Common myeloid progenitor, CD34-positive (primary cell): ENCODE measurements at regions not wholly inside any gene's neighbourhood (a gene's known extent, or its start where the extent isn't known, plus 50 kb on each side); places are given as distances from the start of the nearest gene placed in this dataset.

ENCODE experiments used
- CTCF ChIA-PET: fragments of 350-600 bp; sonication (Branson Sonifier 250); formaldehyde crosslinking; loops from one replicate; lab custom pipeline; 2021; ENCODE audit warnings: antibody characterized with exemption; lab: Charles Lee
- POLR2A ChIA-PET: fragments of 350-600 bp; sonication (Branson Sonifier 250); formaldehyde crosslinking; loops from one replicate; lab custom pipeline; 2021; ENCODE audit warnings: antibody characterized with exemption; lab: Charles Lee
- DNase-seq, 3 donors: peaks; one replicate each; pipeline versions ENCODE4 v3.0.0 to v3.0.0-alpha.2; 2013
- H3K27ac ChIP-seq, 2 experiments: 1 replicate in 1 of 2; 2 replicates in 1 of 2; pipeline ENCODE4 v1.7.0; 2013; ENCODE audit warnings: inconsistent platforms in 2 of 2, low read length in 2 of 2, mild to moderate bottlenecking in 2 of 2, low read depth in 1 of 2, moderate library complexity in 1 of 2; ENCODE audit not compliant: severe bottlenecking in 2 of 2, insufficient read depth in 1 of 2, poor library complexity in 1 of 2
- H3K27me3 ChIP-seq, 5 experiments: replicated peaks in 2 of 5; 1 replicate in 3 of 5; 2 replicates in 2 of 5; pipeline versions ENCODE4 v1.6.1 to v1.7.0; 2013; ENCODE audit warnings: low read length in 4 of 5, mild to moderate bottlenecking in 2 of 5, moderate library complexity in 2 of 5, inconsistent platforms in 1 of 5; ENCODE audit not compliant: insufficient read depth in 5 of 5, control insufficient read depth in 4 of 5
- H3K36me3 ChIP-seq, 4 experiments: 1 replicate in 2 of 4; 2 replicates in 2 of 4; pipeline versions ENCODE4 v1.6.1 to v1.7.0; 2013; ENCODE audit warnings: low read length in 3 of 4, control low read depth in 1 of 4, mild to moderate bottlenecking in 1 of 4; ENCODE audit not compliant: control insufficient read depth in 4 of 4, insufficient read depth in 4 of 4
- H3K4me1 ChIP-seq, 4 experiments: 1 replicate in 3 of 4; 2 replicates in 1 of 4; pipeline versions ENCODE4 v1.6.1 to v1.7.1; 2013; ENCODE audit warnings: low read length in 3 of 4, mild to moderate bottlenecking in 3 of 4, control low read depth in 1 of 4, inconsistent platforms in 1 of 4, moderate library complexity in 1 of 4; ENCODE audit not compliant: control insufficient read depth in 4 of 4, insufficient read depth in 4 of 4; ENCODE audit errors: control extremely low read depth in 1 of 4
- H3K4me3 ChIP-seq, 7 experiments: 1 replicate in 4 of 7; 2 replicates in 3 of 7; pipeline versions ENCODE4 v1.5.1 to v1.7.0; 2013; ENCODE audit warnings: mild to moderate bottlenecking in 7 of 7, low read length in 6 of 7, moderate library complexity in 6 of 7, inconsistent platforms in 2 of 7, low read depth in 2 of 7, control low read depth in 1 of 7; ENCODE audit not compliant: insufficient read depth in 4 of 7, control insufficient read depth in 1 of 7; ENCODE audit errors: extremely low read depth in 1 of 7
- H3K9me3 ChIP-seq, 5 experiments: 1 replicate in 4 of 5; 2 replicates in 1 of 5; pipeline versions ENCODE4 v1.6.1 to v1.7.1; 2013; ENCODE audit warnings: low read length in 4 of 5, mild to moderate bottlenecking in 2 of 5, inconsistent platforms in 1 of 5, low read depth in 1 of 5, moderate library complexity in 1 of 5; ENCODE audit not compliant: control insufficient read depth in 4 of 5, insufficient read depth in 2 of 5; ENCODE audit errors: control extremely low read depth in 1 of 5
- WGBS: methylation state at CpG from one replicate; pipeline ENCODE4 v1.1.5; 2013; ENCODE audit not compliant: insufficient coverage; 5-methylcytosine and 5-hydroxymethylcytosine counted together

GRCh38 chrY:7447881-7448516, 536.4 kb upstream of the AMELY start:
- Histone ChIP-seq H3K9me3 (no peaks in the 10 kb centered on the region), H3K4me3 (no peak overlapping the region), H3K36me3 (no peaks in the 10 kb centered on the region), H3K4me1 (no peaks in the 10 kb centered on the region), H3K27ac (no peak overlapping the region), H3K27me3 (no peaks in the 10 kb centered on the region)
- no peak for DNase-seq
- POLR2A ChIA-PET, result no interaction called here
- WGBS, result no CpG with 5 or more reads among the region's 8 CpGs
- CTCF ChIA-PET, result no interaction called here

- H3K4me3 ChIP-seq, result no peak overlapping the region
- no peaks in the 10 kb centered on the region for H3K27me3 ChIP-seq
- no peaks in the 10 kb centered on the region for H3K36me3 ChIP-seq
- H3K4me1 ChIP-seq, result no peaks in the 10 kb centered on the region
- H3K9me3 ChIP-seq, result no peaks in the 10 kb centered on the region
- ChIA-PET POLR2A (no interaction called here), CTCF (no interaction called here)
- DNase-seq, result no peak
- no CpG with 5 or more reads among the region's 3 CpGs for WGBS
- no peak overlapping the region for H3K27ac ChIP-seq
Observed at GRCh38 chrY:7444141-7444540, 532.6 kb upstream of the AMELY start.

GRCh38 chrY:7440796-7441530, 529.4 kb upstream of the AMELY start:
- no peak overlapping the region for H3K27ac ChIP-seq
- H3K4me1 ChIP-seq, result no peaks in the 10 kb centered on the region
- H3K36me3 ChIP-seq, result no peaks in the 10 kb centered on the region
- ChIA-PET POLR2A (no interaction called here), CTCF (no interaction called here)
- no peaks in the 10 kb centered on the region for H3K27me3 ChIP-seq
- no peaks in the 10 kb centered on the region for H3K9me3 ChIP-seq
- no peak overlapping the region for H3K4me3 ChIP-seq
- DNase-seq, result no peak
- no CpG with 5 or more reads among the region's 4 CpGs for WGBS

- no CpG with 5 or more reads among the region's 1 CpG for WGBS
- ChIA-PET CTCF (no interaction called here), POLR2A (no interaction called here)
- no peak overlapping the region for H3K4me3 ChIP-seq
- H3K27me3 ChIP-seq, result no peaks in the 10 kb centered on the region
- H3K27ac ChIP-seq, result no peak overlapping the region
- H3K4me1 ChIP-seq, result no peaks in the 10 kb centered on the region
- H3K9me3 ChIP-seq, result no peaks in the 10 kb centered on the region
- no peaks in the 10 kb centered on the region for H3K36me3 ChIP-seq
- DNase-seq, result no peak
Observed at GRCh38 chrY:7437086-7437485, 525.5 kb upstream of the AMELY start.

- no peak for DNase-seq
- Histone ChIP-seq H3K27ac (no peak overlapping the region), H3K36me3 (no peaks in the 10 kb centered on the region), H3K9me3 (no peaks in the 10 kb centered on the region), H3K4me3 (no peak overlapping the region), H3K4me1 (no peaks in the 10 kb centered on the region), H3K27me3 (no peaks in the 10 kb centered on the region)
- no CpG with 5 or more reads among the region's 10 CpGs for WGBS
- ChIA-PET CTCF (no interaction called here), POLR2A (no interaction called here)
Observed at GRCh38 chrY:7433817-7434809, 522.6 kb upstream of the AMELY start.

- WGBS, result no CpG with 5 or more reads among the region's 3 CpGs
- Histone ChIP-seq H3K9me3 (no peaks in the 10 kb centered on the region), H3K36me3 (no peaks in the 10 kb centered on the region), H3K27ac (no peak overlapping the region), H3K27me3 (no peaks in the 10 kb centered on the region), H3K4me3 (no peak overlapping the region), H3K4me1 (no peaks in the 10 kb centered on the region)
- DNase-seq, result no peak
- ChIA-PET POLR2A (no interaction called here), CTCF (no interaction called here)
Observed at GRCh38 chrY:7419165-7419564, 507.6 kb upstream of the AMELY start.

GRCh38 chrY:7417946-7418345, 506.4 kb upstream of the AMELY start:
- Histone ChIP-seq H3K27ac (no peak overlapping the region), H3K36me3 (no peaks in the 10 kb centered on the region), H3K4me3 (no peak overlapping the region), H3K4me1 (no peaks in the 10 kb centered on the region), H3K27me3 (no peaks in the 10 kb centered on the region), H3K9me3 (no peaks in the 10 kb centered on the region)
- no CpG with 5 or more reads among the region's 16 CpGs for WGBS
- CTCF ChIA-PET, result no interaction called here
- DNase-seq, result no peak
- POLR2A ChIA-PET, result no interaction called here
